ENCODE measurements at regions not wholly inside any gene's neighbourhood (a gene's known extent, or its start where the extent isn't known, plus 50 kb on each side); places are given as distances from the start of the nearest gene placed in this dataset.

GRCh38 chr17:72388765-72389473 is 268.1 kb downstream of the SOX9 start:
- TF ChIP-seq CTCF (IDR thresholded peaks at IDR 0.05) (no peak), POLR2A (IDR thresholded peaks at IDR 0.05) (no peak)

Data from thyroid gland (tissue), 4 donors.